DND-41 (cell line): ENCODE measurements at regions not wholly inside any gene's neighbourhood (a gene's known extent, or its start where the extent isn't known, plus 50 kb on each side); places are given as distances from the start of the nearest gene placed in this dataset.

ENCODE experiments used
- ATAC-seq: fragments of 200-7000 bp; cut with Tn5 transposase; 3 replicates; pipeline ENCODE4 v1.9.1; 2021; ENCODE audit warnings: low read depth; ENCODE audit not compliant: insufficient read depth
- DNase-seq: peaks from one replicate; pipeline ENCODE4 v3.0.0-alpha.2; 2020
- H2AFZ ChIP-seq: 2 replicates; pipeline ENCODE4 v1.6.0; 2012; ENCODE audit warnings: low read depth, low read length
- H3K27ac ChIP-seq: 2 replicates; pipeline ENCODE4 v1.5.1; 2012; ENCODE audit warnings: low read length, inconsistent platforms
- H3K27me3 ChIP-seq: fragments of 200-600 bp; sonication (generic); 2 replicates; pipeline ENCODE4 v1.6.0; 2012; ENCODE audit warnings: low read length, mild to moderate bottlenecking, inconsistent platforms; ENCODE audit not compliant: insufficient read depth, poor library complexity
- H3K36me3 ChIP-seq: 2 replicates; pipeline ENCODE4 v1.5.1; 2012; ENCODE audit warnings: low read length, inconsistent platforms; ENCODE audit not compliant: insufficient read depth
- H3K4me1 ChIP-seq: 2 replicates; pipeline ENCODE4 v1.5.1; 2012; ENCODE audit warnings: mild to moderate bottlenecking, low read length; ENCODE audit not compliant: insufficient read depth
- H3K4me2 ChIP-seq: 2 replicates; pipeline ENCODE4 v1.6.0; 2012; ENCODE audit warnings: mild to moderate bottlenecking, moderate library complexity, low read length, inconsistent platforms; ENCODE audit not compliant: insufficient read depth
- H3K4me3 ChIP-seq, 2 experiments: fragments of 200-600 bp in 1 of 2; shearing (Covaris generic) in 1 of 2; 2 replicates each; pipeline ENCODE4 v1.5.1; 2012 to 2016; ENCODE audit warnings: inconsistent platforms in 2 of 2, low read length in 2 of 2, mild to moderate bottlenecking in 2 of 2, low read depth in 1 of 2, moderate library complexity in 1 of 2
- H3K79me2 ChIP-seq: 2 replicates; pipeline ENCODE4 v1.6.0; 2012; ENCODE audit warnings: low read length, inconsistent platforms; ENCODE audit not compliant: insufficient read depth
- H3K9ac ChIP-seq: 2 replicates; pipeline ENCODE4 v1.6.0; 2012; ENCODE audit warnings: low read depth, mild to moderate bottlenecking, inconsistent platforms, low read length, moderate library complexity
- H3K9me3 ChIP-seq: 2 replicates; pipeline ENCODE4 v1.5.1; 2012; ENCODE audit warnings: low read length, moderate library complexity, mild to moderate bottlenecking, inconsistent platforms; ENCODE audit not compliant: insufficient read depth, severe bottlenecking
- H4K20me1 ChIP-seq: 2 replicates; pipeline ENCODE4 v1.6.0; 2012; ENCODE audit warnings: low read length; ENCODE audit not compliant: insufficient read depth
- EZH2 ChIP-seq: IDR thresholded peaks from 3 replicates; pipeline ENCODE4 v1.6.1; 2012; ENCODE audit warnings: borderline replicate concordance, low read depth, mild to moderate bottlenecking, moderate library complexity, low read length, inconsistent platforms; ENCODE audit not compliant: severe bottlenecking
- TF ChIP-seq, protein P1 (sequence below): IDR thresholded peaks from 2 replicates; pipeline ENCODE4 v1.5.1; 2012; ENCODE audit warnings: borderline replicate concordance, low read length, moderate library complexity, mild to moderate bottlenecking; ENCODE audit not compliant: poor library complexity, severe bottlenecking; ENCODE audit errors: extremely low read depth

DNA sequence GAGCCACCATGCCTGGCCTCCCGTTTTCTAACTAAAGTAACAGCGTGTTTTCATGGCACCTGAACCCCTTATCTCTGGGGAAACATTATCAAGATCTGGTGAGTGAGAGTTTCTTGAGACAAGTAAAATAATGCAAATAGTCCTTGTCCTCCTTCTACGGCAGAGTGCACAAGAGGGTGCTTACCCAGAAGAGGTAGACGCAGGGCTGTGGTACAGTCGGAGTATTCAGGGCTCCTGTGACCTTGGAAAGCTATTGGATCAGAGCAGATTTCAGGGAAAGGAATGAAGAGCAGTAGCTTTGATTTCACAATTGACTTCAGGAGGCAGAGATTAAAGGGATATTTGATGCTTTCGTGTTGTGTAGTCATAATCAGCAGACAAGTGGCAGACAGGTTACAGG, 269.1 kb downstream of the ZNF248 start:
- no peaks in the 10 kb centered on the region for H3K9me3 ChIP-seq
- H3K79me2 ChIP-seq, result no peaks in the 10 kb centered on the region
- no peak overlapping the region for H2AFZ ChIP-seq
- ATAC-seq (no peak), DNase-seq (no peak)
- H3K36me3 ChIP-seq, result no peaks in the 10 kb centered on the region
- no peak overlapping the region for H3K27ac ChIP-seq
- H3K4me1 ChIP-seq, result no peaks in the 10 kb centered on the region
- H3K9ac ChIP-seq, result no peak overlapping the region
- H3K27me3 ChIP-seq, result peaks cover 3% of the 10 kb centered on the region
- H3K4me3 ChIP-seq, result no peak overlapping the region
- H3K4me2 ChIP-seq, result no peak overlapping the region
- TF ChIP-seq, protein P1, sequence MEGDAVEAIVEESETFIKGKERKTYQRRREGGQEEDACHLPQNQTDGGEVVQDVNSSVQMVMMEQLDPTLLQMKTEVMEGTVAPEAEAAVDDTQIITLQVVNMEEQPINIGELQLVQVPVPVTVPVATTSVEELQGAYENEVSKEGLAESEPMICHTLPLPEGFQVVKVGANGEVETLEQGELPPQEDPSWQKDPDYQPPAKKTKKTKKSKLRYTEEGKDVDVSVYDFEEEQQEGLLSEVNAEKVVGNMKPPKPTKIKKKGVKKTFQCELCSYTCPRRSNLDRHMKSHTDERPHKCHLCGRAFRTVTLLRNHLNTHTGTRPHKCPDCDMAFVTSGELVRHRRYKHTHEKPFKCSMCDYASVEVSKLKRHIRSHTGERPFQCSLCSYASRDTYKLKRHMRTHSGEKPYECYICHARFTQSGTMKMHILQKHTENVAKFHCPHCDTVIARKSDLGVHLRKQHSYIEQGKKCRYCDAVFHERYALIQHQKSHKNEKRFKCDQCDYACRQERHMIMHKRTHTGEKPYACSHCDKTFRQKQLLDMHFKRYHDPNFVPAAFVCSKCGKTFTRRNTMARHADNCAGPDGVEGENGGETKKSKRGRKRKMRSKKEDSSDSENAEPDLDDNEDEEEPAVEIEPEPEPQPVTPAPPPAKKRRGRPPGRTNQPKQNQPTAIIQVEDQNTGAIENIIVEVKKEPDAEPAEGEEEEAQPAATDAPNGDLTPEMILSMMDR, result no peak
- no peak for TF ChIP-seq EZH2
- H4K20me1 ChIP-seq, result no peaks in the 10 kb centered on the region

- ATAC-seq, result no peak
- no peaks in the 10 kb centered on the region for H3K9me3 ChIP-seq
- no peak for DNase-seq
- H3K9ac ChIP-seq, result no peak overlapping the region
- H3K4me3 ChIP-seq, result no peak overlapping the region
- no peaks in the 10 kb centered on the region for H4K20me1 ChIP-seq
- no peak overlapping the region for H3K27ac ChIP-seq
- no peaks in the 10 kb centered on the region for H3K36me3 ChIP-seq
- peaks cover 3% of the 10 kb centered on the region for H3K27me3 ChIP-seq
- H3K4me1 ChIP-seq, result no peaks in the 10 kb centered on the region
- no peak overlapping the region for H2AFZ ChIP-seq
- no peaks in the 10 kb centered on the region for H3K79me2 ChIP-seq
- H3K4me2 ChIP-seq, result no peak overlapping the region
- TF ChIP-seq, protein P1, result no peak
- TF ChIP-seq EZH2, result no peak
These were observed 272.8 kb downstream of the ZNF248 start for GRCh38 chr10:37584643-37585042.

- Histone ChIP-seq H3K36me3 (no peaks in the 10 kb centered on the region), H3K4me1 (no peaks in the 10 kb centered on the region), H4K20me1 (no peaks in the 10 kb centered on the region), H3K9me3 (no peaks in the 10 kb centered on the region), H3K4me3 (no peak overlapping the region), H3K79me2 (no peaks in the 10 kb centered on the region), H3K4me2 (no peak overlapping the region), H2AFZ (no peak overlapping the region), H3K27me3 (no peaks in the 10 kb centered on the region), H3K27ac (no peak overlapping the region), H3K9ac (no peak overlapping the region)
- no peak for TF ChIP-seq EZH2
- TF ChIP-seq, protein P1, result no peak
- ATAC-seq (no peak), DNase-seq (no peak)
These were observed 275.2 kb downstream of the ZNF248 start for GRCh38 chr10:37582237-37582636.

GRCh38 chr10:37576154-37576553, 281.3 kb downstream of the ZNF248 start:
- H3K9me3 ChIP-seq, result no peaks in the 10 kb centered on the region
- TF ChIP-seq EZH2, result no peak
- TF ChIP-seq, protein P1, result no peak
- no peak overlapping the region for H3K27ac ChIP-seq
- ATAC-seq, result no peak
- no peaks in the 10 kb centered on the region for H3K27me3 ChIP-seq
- H3K4me1 ChIP-seq, result no peaks in the 10 kb centered on the region
- H3K36me3 ChIP-seq, result no peaks in the 10 kb centered on the region
- no peak overlapping the region for H3K9ac ChIP-seq
- no peak for DNase-seq
- H2AFZ ChIP-seq, result no peak overlapping the region
- H3K4me3 ChIP-seq, result no peak overlapping the region
- no peaks in the 10 kb centered on the region for H4K20me1 ChIP-seq
- no peak overlapping the region for H3K4me2 ChIP-seq
- H3K79me2 ChIP-seq, result no peaks in the 10 kb centered on the region
